HG03196 (cell line): ENCODE measurements at regions not wholly inside any gene's neighbourhood (a gene's known extent, or its start where the extent isn't known, plus 50 kb on each side); places are given as distances from the start of the nearest gene placed in this dataset.

Experiments
- ATAC-seq: cut with Tn5 transposase; IDR thresholded peaks from one replicate; pipeline ENCODE4 v1.9.1; 2021; ENCODE audit not compliant: unreplicated experiment

GRCh38 chr9:82149501-82149946, 161.0 kb downstream of the SPATA31D1 start:
- no peak for ATAC-seq

- no peak for ATAC-seq
Measured at GRCh38 chr9:82152181-82152580, 163.6 kb downstream of the SPATA31D1 start.

- ATAC-seq, result no peak
Measured at GRCh38 chr9:82153032-82153431, 164.5 kb downstream of the SPATA31D1 start.

GRCh38 chr9:82154573-82154972, 166.0 kb downstream of the SPATA31D1 start:
- no peak for ATAC-seq

- no peak for ATAC-seq
Measured at GRCh38 chr9:82161876-82162275, 173.3 kb downstream of the SPATA31D1 start.

- ATAC-seq, result no peak
Measured at GRCh38 chr9:82164159-82164558, 175.6 kb downstream of the SPATA31D1 start.

- ATAC-seq, result no peak
Measured at GRCh38 chr9:82167296-82167695, 178.7 kb downstream of the SPATA31D1 start.

- ATAC-seq, result no peak
Measured at GRCh38 chr9:82168585-82168984, 180.0 kb downstream of the SPATA31D1 start.

- ATAC-seq, result no peak
Measured at GRCh38 chr9:82170866-82171265, 182.3 kb downstream of the SPATA31D1 start.

- ATAC-seq, result no peak
Measured at GRCh38 chr9:82171271-82171670, 182.7 kb downstream of the SPATA31D1 start.

- no peak for ATAC-seq
Measured at GRCh38 chr9:82180711-82181110, 192.1 kb downstream of the SPATA31D1 start.

- no peak for ATAC-seq
Measured at GRCh38 chr9:82183181-82183860, 194.7 kb downstream of the SPATA31D1 start.

GRCh38 chr9:82184524-82184923, 196.0 kb downstream of the SPATA31D1 start:
- no peak for ATAC-seq

- no peak for ATAC-seq
Measured at GRCh38 chr9:82188817-82189216, 200.2 kb downstream of the SPATA31D1 start.

GRCh38 chr9:82191082-82191770, 202.7 kb downstream of the SPATA31D1 start:
- no peak for ATAC-seq

- ATAC-seq, result no peak
Measured at GRCh38 chr9:82192211-82192610, 203.6 kb downstream of the SPATA31D1 start.

- ATAC-seq, result no peak
Measured at GRCh38 chr9:82196622-82197441, 208.3 kb downstream of the SPATA31D1 start.

- no peak for ATAC-seq
Measured at GRCh38 chr9:82201196-82201595, 212.6 kb downstream of the SPATA31D1 start.

- ATAC-seq, result no peak
Measured at GRCh38 chr9:82202808-82203207, 214.2 kb downstream of the SPATA31D1 start.

- ATAC-seq, result no peak
Measured at GRCh38 chr9:82206490-82206889, 217.9 kb downstream of the SPATA31D1 start.

GRCh38 chr9:82206946-82207345, 218.4 kb downstream of the SPATA31D1 start:
- ATAC-seq, result no peak
